Activated CD4-positive, alpha-beta T cell treated with anti-CD3 and anti-CD28 coated beads, Interleukin-2, amount 50 U/mL, for 1 hour (primary cell): ENCODE measurements at regions not wholly inside any gene's neighbourhood (a gene's known extent, or its start where the extent isn't known, plus 50 kb on each side); places are given as distances from the start of the nearest gene placed in this dataset.
"Not testable (repeated sequence)": the region's sequence is repeated elsewhere in the genome, so short reads cannot be mapped to it uniquely, and the experiment has no call there.

ENCODE experiments used
- DNase-seq: peaks from one replicate; pipeline ENCODE4 v3.0.0-alpha.2; 2020

DNA sequence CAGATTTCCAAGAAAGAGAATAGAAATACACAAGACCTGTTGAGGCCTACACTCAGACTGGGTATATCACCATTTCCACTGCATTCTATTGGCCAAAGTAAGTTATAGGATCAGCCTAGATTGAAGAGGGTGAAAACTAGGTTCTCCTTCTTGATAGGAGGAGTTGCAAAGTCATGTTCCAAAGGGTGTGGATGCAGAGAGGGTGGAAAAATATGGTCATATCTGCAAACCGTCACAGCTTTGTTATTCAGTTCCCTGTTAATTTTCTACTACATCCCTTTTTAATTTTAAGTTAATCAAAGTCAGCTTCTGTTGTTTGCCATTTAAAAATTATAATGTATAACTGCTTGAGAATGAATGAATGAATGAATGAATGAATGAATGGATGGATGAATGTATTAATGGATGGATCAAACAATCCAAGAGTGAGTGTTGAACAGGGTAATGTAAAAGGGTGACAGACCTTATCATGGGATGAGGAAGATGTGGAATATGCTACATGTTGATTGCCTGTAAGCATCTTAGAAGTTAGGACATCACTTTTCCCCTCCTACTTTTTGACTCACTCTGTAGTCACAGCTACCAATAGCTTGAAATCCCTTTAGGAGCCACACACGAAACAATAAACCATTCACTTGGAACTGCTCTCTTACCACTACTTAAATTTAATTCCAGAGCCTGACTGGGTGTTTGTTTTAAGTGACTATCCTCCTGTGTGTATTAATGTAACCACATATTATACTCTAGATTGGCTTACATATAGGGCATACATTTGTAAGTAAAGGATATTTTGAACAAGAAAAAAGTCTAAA, 121.5 kb downstream of the CCDC34 start:
- no peak for DNase-seq

- DNase-seq, result no peak
Observed at GRCh38 chr11:27239305-27239942, 123.6 kb downstream of the CCDC34 start.

GRCh38 chr11:27238811-27239210, 124.2 kb downstream of the CCDC34 start:
- DNase-seq, result no peak

DNA sequence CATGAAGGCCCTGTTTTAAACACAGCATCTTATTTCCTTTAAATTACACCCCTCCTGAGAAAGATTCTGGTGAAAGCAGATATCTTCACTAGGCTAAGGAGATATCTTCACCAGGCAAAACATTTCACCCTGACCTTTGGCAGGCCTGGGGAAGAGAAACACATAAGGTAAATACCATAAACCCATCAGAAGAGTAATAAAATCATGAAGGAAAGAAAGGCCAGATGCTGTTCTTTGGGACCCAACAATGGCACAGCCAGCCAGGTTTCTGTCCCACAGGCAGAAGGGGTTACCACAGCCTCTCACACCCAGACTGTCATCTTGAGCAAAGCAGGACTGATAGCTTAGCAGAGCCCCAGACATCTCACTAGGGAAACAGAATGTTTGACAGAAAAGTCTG, 125.4 kb downstream of the CCDC34 start:
- DNase-seq, result no peak

DNA sequence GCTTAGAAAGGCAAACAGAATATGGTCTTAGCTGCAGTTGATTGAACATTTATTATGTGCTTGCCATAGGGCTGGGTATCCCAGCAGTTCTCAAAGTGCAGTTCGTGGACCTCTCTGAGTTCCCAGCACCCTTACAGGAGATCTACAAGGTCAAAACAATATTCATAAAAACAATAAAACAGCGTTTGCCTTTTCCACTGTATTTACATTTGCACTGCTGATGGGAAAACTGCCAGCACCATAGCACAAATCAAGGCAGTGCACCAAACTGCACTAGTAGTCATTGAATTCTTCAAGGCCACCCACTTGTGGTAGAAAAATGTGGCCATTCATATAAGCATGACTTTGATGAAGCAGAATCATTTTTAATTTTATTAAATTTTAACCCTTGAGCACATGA, 128.1 kb downstream of the CCDC34 start:
- no peak for DNase-seq

GRCh38 chr11:27234043-27234668, 128.9 kb downstream of the CCDC34 start:
- no peak for DNase-seq

GRCh38 chr11:27233654-27234042, 129.4 kb downstream of the CCDC34 start:
- DNase-seq, result no peak

DNA sequence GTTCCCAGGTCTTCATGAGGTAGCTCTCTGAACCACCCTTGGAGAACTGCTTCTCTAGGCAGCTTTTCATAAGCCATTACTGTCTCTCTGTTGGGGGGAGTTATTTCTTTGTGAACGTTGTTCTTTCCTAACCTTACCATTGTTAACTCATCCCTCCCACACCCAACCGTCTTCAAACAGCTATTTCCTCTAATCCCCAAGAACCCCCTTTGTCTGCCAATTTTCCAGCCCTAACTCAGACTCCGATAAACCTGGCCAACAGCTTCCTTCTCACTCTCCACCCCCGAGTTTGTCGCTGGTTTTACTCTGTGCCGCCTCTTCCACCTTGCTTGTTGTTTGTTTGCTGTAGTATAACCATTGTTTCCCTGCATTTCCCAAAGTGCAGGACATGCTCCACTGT, 131.5 kb downstream of the CCDC34 start:
- no peak for DNase-seq

DNA sequence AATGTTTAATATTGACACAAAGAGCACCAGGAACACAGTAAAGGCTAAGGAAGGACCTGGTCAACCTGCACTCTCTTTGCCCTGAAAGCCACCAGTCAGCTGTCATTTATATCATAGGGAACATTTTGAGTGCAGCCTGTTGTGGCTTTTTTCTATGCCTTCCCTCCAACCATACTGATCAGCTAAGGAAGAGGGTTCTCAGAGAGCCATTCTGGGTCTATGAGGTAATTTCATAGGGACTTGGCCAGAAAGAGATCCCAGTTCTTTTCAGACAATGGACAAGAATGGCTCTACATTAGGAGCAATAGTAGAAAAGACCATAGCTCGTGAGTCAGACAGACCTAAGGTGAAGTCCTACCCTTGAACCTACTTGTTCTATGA, 132.8 kb downstream of the CCDC34 start:
- no peak for DNase-seq

GRCh38 chr11:27229511-27230191, 133.4 kb downstream of the CCDC34 start:
- DNase-seq, result no peak

DNA sequence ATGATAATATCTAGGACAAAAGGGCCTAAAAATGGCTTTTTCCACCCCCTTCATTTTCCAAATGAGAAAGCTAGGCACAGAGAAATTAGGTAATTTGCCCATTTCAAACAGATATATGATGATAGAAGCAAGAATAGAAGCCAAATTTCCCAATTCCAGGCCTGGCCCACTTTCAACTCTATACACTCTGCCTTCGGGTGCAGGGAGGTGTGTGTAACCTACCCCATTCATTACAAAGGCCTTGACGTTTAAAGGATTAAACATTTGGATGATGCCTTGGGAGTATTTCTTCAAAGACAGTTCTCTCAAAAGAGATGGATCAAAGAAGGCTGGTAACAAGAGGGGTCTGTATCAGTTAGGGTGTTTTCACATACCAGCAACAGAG, 134.1 kb downstream of the CCDC34 start:
- no peak for DNase-seq

DNA sequence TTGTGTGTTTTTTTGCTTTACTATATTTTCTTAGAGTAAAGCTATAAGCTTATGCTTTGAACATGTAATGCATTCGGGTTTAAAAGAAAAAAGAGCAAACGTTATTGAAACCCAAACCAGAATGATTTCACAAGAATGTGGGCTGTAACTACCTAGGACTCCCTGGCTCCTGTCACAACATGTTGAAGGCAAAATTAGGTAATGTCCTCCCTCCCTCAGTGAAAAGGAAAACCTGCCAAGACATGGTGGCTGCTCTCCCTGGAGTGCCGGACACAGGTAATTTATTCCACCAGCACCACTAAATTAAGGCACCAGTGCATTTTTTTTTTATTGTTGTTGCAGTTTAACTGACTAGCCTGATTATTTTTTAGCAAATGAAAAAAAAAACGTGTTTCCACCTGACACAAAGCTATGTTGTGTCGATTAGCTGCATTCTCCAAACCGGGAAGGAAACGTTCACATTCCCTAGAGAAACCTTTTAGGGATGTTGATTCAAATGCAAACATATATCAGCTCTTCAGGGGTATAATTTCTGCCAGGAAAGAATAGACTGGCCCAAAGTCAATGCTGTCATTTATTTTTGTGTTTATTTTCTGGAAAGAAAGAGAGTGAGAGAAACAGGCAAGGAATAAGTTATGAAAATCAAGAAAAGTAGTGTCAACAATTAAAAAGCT, 134.6 kb downstream of the CCDC34 start:
- DNase-seq, result no peak

DNA sequence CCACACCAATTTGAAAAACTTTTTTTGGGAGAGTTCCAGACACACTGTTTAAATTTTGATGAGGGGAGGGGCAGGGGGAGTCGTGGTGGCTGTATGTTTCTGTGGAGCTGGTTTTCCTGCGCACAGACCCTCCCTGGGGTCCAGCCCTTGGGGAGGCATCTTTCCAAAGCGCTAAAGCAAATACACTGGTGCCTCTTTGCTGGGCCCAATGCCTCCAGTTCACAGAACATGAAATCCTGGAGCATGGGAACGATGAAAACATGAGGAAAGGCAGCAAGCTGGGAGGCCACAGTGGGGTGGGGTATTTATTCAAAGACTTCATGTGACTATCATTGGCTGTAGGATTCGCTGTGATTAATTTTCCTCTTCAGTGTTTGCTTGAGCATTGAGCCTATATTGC, 135.3 kb downstream of the CCDC34 start:
- DNase-seq, result no peak

GRCh38 chr11:27219487-27220039, 143.5 kb downstream of the CCDC34 start:
- DNase-seq, result not testable (repeated sequence)

DNA sequence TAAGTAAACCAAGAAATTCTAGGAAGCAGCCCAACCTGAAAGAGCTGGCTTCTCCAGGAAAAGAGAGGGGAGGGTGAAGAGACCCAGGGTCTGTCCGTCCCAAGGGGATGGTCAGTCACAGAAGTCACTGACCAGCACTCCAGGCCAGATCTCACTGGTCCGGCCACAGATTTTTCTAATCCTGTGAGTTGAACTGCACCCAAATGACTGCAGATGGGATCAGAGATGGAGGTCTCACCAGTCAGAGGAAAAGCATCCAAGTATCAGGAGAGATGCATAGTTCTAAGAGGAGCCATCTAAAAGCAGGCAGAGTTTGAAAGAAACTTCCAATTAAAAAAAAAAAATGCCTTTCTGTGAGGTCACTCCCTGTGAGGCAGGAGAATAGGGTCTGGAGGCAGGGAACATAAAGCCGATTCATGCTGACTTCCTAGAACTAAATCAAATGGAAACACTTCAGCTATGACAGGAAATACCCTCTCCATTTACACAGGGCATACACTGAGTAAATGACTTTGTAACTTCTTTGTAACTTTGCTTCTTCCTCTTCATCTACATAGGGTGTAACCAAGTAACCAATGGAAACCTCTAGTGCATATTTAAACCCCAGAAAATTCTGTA, 144.5 kb downstream of the CCDC34 start:
- no peak for DNase-seq

DNA sequence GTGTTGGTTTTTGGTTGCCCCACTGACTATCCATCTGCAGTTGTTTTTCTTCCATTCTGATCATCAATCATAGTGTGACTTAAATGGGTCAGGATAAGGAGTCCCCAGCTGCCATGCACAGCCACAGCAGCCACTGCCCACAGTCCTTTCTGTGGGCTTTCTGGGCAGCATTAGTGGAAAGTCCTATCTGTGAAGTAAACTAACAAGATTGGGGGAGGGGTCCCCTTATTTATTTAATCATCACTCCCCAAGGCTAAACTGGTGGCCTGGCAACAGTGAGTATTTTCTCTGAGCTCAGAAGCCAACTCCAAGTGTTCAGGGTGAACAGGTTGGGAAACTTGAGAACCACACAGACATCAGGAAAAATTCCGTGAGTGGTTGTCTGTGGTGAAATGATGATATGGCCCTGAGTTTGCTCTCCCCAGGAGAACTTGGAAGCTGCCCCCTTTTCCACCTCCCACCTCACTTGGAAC, 145.0 kb downstream of the CCDC34 start:
- DNase-seq, result no peak

DNA sequence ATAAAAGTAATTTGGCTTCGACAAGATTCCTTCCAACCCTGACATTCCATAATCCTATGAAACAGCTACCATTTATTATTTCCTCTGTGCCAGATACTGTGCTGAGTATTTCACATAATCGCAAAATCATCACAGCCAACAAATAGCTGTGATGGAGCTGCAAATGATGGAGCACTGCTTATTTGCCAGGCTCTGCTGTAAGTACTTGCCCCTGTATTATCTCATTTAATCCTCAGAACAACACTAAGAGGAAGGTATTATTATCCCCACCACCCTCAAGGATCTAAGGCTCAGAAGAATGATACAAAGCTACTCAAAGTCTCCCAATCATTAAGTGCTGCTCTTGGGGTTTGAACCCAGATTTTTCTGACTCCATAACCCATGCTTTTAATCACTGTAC, 145.5 kb downstream of the CCDC34 start:
- DNase-seq, result no peak

GRCh38 chr11:27216270-27217149, 146.5 kb downstream of the CCDC34 start:
- no peak for DNase-seq

DNA sequence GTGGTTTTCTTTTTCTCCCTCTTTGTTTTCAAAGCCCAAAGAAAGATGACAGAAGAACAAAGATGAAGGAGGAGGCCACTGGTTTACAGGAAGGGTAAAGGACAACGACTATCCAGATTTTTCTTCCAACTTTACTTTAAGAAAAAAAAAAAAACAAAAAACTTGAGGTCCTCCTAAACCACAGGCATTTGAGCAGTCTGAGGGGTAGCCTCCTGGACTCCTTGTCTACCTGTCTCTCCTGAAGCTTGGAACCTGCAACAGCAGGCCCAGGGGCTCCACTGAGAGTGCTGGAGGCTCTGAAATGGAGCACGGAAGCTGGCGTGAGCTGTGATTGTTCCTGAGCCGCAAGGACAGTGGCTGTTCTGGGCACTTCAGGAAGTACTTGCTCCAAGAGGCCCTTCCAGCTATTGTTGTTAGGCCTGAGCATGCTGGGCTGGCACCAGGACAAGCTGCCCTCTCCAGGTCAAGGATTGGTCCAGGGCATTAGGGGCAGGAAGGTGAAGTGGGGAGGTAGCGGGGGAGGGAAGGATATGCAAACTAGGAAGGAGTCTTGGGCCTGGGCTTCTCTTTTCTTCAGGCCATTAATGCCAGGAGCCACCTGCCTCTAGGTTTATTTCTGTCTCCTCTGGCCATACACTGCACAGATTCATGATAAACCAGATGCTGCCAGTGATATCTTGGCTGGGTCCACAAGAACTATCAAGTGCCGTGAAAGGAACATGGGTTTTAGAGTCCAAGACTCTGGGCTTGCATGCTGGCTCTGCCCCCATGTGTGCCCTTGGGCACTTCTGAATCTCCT, 147.3 kb downstream of the CCDC34 start:
- DNase-seq, result no peak

GRCh38 chr11:27214713-27215112, 148.3 kb downstream of the CCDC34 start:
- no peak for DNase-seq
